GM19035 (cell line): ENCODE measurements at regions not wholly inside any gene's neighbourhood (a gene's known extent, or its start where the extent isn't known, plus 50 kb on each side); places are given as distances from the start of the nearest gene placed in this dataset.
"Not testable (repeated sequence)": the region's sequence is repeated elsewhere in the genome, so short reads cannot be mapped to it uniquely, and the experiment has no call there.

Experiments
- ATAC-seq: cut with Tn5 transposase; IDR thresholded peaks from one replicate; pipeline ENCODE4 v1.9.1; 2021; ENCODE audit not compliant: unreplicated experiment

DNA sequence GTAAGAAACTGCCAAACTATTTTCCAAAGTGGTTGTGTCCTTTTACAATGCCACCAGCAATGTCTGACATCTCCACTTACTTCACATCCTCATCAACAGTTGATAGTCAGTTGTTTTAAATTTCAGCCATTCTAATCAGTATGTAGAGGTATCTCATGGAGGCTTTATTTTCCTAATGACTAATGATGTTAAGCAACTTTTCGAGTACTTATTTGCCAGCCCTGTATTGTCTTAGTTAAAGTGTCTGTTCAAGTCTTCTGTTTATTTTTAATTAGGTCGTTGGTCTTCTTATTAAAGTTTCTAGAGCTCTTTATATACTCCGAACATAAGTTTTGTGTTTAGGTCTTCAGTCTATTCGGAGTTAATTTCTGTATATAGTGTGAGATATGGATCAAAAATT lies 54.9 kb upstream of the NBPF12 start:
- ATAC-seq, result not testable (repeated sequence)

DNA sequence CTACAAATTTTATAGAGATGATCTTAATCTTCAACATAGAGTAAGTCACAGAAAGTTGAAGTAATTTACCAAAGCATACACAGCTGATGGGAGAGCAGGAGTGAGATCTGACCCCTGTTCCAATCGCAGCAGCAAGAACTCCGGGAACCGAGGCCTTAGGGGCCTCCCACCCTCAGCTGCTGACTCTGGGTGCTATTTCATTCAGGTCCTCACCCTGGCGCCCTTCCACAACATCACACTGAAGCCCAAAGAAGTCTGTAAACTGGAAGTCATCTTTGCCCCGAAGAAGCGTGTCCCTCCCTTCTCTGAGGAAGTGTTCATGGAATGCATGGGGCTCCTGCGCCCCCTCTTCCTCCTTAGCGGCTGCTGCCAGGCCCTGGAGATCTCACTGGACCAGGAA lies 57.0 kb upstream of the NBPF12 start:
- ATAC-seq, result not testable (repeated sequence)

DNA sequence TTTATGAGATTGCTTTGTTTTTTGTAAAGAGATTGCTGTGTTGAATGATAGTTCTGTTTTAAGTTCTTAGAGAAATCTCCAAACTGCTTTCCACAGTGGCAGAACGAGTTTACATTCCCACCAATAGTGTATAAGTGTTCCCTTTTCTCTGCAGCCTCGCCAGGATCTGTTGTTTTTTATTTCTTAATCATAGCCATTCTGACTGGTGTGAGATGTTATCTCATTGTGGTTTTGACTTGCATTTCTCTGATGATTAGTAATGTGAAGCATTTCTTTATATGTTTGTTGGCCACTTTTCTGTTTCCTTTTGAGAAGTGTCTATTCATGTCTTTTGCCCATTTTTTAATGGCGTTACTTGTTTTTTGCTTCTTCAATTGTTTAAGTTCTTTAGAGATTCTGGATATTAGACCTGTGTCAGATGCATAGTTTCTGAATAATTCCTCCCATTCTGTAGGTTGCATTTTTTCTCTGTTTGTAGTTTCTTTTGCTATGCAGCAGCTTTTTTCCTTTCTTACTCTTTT lies 74.3 kb upstream of the NBPF12 start:
- not testable (repeated sequence) for ATAC-seq

DNA sequence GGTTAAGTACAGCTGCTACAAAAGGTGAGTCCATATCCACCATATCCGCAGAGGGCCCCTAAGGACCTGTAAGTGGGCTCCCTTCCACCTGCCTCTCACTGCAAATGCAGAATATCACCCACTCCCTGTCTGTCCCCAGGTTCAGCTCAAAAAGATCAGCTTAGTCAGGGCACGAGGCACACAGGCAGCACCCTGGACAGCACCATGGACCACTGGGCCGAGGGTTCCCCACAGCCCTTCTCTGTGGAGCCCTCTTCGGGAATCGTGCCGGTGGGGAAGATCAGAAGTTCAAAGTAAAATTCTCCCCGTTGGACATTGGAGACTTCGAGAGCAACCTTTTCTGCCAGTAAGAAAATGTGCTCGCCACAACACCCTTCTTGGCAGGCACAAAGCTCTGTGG lies 85.0 kb upstream of the NBPF12 start:
- ATAC-seq, result not testable (repeated sequence)

DNA sequence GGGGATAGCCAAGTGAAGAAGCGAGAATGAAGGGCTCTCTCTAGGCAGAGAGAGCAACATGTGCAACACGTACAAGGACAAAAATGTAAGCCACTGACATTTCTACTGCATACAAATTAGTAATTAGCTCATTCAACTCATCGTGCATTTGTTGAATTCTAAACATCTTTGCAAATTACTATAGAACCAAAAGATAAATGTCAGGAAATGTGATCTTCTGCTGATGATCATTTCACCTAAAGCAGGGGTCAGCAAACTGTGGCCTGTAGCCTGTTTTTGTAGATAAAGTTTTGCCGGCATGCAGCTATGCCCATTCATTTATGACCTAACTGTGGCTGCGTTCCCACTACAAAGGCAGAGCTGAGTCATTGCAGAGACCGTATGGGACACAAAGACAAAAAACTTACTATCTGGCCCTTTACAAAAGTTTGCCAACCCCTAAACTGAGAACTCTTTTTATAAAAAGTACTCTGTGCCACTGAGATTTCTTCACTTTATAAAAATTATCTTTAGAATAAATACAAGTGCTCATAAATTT lies 87.7 kb upstream of the NBPF12 start:
- not testable (repeated sequence) for ATAC-seq

DNA sequence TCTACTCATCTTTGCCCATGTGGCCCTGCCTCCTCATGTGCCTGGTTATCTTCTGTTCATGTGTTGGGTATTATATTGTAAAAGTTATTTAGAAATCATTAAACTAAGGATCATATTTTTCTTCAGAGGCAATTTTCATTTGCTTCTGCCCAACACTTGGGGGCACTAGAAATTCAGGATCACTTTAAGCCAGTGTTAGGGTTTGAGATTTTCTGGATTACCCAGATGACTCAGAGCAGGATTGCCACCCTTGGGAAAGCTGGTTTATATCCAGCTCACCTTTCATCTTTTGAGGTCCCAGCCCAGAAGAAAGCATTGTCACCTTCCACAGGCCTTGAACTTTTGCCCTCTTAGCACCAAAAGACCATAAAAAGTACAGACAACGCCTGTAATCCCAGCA lies 99.4 kb upstream of the NBPF12 start:
- not testable (repeated sequence) for ATAC-seq

DNA sequence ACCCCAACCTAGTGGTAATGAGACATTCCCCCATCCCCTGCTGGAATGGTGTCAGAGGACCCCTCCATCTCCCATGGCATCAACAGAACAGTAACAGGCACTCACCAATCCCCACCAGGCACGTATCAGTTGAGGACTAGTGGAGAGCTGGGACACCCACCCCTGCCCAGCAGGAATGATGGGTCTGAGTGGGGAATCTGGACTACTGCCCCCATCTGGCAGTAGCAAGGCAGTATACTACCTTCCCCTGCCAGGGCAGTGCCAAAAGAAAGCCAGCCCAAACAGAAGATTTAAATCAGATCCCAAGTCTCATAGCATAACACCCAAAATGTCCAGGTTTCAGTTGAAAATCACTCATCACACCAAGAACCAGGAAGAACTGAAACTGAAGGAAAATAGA lies 111.2 kb upstream of the NBPF12 start:
- not testable (repeated sequence) for ATAC-seq

DNA sequence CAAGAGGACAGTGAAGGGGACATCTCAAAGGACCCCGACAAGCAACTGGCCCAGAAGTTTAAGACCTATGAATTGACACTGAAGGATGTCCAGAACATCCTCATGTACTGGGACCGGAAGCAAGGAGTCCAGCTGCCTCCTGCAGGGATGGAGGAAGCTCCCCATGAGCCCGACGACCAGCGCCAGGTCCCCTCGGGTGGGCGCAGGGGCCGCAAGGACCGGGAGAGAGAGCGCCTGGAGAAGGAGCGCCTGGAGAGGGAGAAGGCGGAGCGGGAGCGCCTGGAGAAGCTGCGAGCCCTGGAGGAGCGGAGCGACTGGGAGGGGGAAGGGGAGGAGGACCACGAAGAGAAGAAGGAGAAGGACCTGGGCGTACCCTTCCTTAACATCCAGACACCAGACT lies 143.9 kb upstream of the NBPF12 start:
- not testable (repeated sequence) for ATAC-seq

DNA sequence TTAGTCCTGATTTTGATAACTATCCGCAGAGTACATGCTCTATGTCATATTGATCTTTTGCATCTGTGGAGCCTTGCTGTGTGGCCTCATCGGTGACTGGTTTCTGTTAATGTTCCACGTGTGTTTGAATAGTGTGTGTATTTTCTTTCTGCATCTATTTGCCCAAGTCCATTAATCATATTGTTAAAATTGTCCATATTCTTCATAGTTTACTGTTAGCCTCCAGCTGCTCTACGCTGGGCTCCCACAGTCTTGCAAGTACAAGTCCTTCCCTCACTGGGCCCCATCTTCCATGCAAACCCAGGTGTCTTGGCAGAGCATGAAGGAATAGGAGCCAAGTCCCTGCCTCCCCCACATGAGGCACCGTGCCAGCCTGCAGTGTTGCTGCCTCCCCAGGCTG lies 145.4 kb upstream of the NBPF12 start:
- not testable (repeated sequence) for ATAC-seq

DNA sequence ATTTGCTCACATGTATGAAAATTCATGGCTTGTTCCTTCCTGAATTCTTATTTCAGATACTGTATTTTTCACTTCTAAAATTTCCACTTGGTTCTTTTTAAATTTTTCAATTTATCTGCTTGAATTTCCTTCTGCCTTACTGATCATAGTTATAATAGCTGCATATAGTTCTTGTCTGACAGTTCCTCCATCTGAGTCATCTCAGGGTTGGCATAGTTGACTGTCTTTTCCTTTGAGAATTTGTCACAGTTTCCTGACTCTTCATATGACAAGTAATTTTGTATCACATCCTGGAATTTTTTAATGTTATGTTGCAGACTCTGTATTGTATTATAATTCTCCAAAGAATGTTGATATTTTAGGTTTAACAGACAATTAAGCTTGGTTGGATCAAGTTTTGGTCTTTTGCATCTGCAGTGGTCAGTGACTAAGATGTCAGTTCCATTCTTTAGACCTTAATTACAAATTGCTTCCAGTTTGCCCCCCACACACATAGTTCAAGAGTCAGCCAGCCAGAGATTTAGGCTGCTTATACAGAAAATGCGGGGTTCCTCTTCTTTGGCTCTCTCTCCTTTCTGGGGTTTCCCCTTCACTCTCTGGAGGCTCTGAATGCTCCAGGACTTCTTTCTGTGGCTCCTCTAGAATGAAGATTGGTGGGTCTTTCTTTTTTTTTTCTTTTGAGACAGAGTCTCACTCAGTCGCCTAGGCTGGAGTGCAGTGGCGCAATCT lies 153.7 kb upstream of the NBPF12 start:
- not testable (repeated sequence) for ATAC-seq

DNA sequence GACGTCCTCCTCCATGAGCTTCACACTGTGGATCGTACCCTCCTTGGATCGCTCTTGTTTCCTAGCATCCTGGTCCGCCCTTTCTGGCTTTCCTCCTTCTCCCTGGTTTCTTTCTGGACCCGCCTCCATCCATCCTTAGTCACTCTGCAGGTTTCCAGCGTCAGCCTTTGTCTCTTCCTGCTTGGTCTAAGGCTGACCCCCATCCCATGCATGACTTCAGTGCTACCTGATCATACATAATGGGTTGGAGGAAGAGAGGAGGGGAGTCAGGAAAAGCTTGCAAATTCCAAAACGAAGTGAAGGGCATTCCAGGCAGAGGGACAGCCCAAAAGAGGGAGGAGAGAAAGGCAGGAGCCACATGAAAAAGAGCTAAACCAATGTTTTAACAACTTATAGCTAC lies 156.9 kb upstream of the NBPF12 start:
- not testable (repeated sequence) for ATAC-seq

DNA sequence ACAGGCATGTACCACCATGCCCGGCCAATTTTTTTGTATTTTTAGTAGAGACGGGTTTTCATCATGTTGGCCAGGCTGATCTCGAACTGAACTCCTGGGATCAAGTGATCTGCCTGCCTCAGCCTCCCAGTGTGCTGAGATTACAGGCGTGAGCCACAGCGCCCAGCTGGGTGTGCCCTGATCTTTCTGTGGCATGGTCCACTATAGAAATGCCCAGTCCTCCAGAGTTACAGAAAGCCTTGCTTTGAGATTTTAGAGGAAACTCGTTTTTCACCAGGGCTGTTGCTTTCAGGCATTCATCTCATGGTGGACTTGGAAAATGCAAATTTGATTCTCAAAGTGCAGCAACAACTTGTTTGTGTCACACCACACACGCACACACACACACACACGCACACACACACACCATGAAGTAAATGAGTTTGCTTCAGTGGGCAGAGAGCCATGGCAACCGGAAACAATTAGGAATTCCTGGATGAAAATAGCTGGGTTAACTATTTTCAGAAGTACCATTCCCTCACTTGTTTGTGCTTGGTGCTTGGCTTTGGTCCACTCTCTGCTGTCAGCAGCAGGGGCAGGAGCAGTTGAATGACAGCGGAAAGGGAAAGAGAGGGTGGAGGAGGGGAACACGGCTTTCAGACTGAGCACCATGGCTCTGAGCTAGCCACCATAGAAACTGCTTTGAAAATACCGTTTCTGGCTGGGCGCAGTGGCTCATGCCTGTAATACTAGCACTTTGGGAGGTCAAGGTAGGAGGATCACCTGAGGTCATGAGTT lies 160.1 kb upstream of the NBPF12 start:
- ATAC-seq, result not testable (repeated sequence)

DNA sequence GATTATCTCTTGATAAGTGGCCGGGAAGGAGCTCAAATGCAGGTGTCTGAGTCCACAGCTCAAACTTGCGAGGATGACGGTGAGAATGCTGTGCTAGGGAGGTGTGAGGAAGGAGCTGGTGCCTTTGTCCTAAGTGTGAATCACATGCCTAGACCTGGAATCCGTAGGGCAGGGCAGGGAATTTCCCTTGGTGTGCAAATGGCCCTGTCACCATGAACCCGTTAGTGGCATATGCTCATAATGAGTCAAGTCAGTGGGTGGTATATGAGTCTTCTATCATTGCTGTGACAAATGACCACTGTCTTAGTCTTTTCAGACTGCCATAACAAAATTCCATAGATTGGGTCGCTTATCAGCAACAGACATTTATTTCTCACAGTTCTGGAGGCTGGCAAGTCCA lies 163.1 kb upstream of the NBPF12 start:
- not testable (repeated sequence) for ATAC-seq

DNA sequence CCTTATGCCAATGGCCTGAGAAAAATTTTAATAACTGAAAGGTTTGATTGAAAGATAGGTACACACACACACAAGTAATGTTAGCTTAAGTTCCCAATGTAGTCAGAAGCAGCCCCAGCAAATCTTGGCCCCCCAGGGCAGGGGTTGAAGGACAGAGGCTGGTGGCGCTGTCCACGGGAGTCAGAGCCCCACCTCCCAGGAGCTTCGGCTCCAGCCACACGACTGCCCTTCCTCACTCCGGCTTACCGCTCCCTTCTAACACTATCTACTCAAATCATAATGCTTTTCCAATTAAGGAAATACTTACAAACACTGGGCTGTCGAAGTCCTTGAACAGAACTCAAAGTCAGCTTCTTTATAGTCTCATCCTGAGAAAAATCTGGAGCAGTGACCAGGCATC lies 163.9 kb upstream of the NBPF12 start:
- ATAC-seq, result not testable (repeated sequence)

DNA sequence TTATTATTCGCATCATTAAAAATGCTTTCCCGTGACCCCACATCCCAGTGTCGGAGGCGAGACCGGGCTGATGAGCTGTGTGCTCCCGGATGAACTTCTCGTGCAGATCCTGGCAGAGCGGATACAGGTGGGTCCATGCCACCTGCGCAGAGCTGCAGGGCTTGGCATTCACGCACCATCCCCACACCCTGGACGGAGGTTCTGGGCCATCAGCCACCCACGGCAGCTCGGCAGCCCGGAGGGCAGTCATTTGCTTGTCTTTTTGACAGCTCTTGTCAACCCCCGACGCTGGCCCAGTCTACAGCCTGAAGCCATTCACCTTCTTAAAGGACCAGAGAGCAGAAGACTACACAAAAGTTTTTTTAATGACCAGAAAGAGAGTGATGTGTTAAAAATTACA lies 166.7 kb upstream of the NBPF12 start:
- not testable (repeated sequence) for ATAC-seq

DNA sequence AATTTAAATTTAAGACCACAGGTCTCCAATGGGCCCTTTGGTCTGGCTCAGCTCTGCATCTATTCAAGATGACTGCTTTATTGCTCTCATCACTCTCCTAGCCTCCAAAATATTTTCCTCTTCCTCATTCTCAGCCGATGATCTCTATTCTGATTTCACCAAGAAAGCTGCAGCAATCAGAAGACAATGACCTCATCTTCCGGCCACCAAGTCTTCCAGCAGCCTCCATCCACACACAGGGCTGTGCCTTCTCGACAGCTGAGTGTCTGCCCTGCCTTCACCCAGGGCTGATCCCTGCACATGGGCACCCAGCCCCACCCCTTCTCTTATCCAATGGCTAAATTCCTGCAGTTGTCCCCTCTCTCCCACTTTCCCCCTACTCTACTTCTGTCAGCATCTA lies 167.1 kb upstream of the NBPF12 start:
- not testable (repeated sequence) for ATAC-seq

DNA sequence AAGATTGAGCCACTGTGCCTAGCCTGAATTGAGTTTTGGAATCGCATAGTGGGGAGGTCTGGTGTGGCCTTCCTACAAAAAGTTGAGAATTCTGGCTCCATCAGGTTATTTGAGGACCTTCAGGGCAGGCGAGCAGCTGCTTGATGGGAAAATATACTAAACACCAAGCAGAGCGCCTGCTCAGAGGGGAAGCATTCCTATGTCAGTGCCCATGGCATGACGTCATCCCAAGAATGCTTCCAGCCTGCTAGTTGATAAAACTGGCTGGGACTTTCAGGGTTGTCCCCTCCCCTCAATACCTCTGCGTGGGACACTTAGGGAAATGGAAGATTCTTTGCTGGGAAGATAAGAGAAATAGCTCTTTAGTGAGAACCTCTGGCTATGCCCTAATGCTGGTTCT lies 174.9 kb upstream of the NBPF12 start:
- not testable (repeated sequence) for ATAC-seq

DNA sequence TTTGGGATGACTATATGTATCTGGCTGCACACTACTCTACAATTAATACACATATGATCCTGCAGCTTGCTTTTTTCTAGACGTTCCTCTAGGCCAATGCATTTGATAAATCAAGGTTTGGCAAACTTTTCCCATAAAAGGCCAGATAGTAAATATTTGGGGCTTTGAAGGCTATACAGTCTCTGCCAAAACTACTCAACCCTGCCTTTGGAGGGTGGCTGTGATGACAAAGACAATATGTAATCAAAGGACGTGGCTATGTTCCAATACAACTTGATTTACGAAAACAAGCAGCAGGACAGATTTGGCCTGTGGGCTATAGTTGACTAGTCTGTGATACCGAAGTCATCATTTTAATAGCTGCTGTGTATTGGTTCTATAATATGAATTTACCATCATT lies 181.3 kb upstream of the NBPF12 start:
- ATAC-seq, result not testable (repeated sequence)

DNA sequence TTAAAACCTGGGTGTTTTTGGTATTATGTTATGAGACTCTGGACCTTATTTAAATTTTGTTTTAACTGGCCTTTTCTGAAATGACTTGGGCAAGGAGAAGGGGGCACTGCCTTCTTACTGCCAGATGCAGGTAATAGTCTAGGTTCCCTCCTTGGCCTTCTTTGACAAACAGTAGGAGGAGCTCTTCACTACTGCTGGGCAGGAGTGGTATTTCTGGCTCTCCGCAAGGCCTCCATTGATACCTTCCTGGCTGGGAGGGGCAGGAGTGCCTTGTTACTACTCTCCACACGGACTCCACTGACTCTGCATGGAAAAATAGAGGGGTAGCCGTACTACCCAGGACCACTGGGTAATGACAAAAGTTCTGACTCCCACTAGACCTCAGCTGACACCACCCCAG lies 189.4 kb upstream of the NBPF12 start:
- ATAC-seq, result not testable (repeated sequence)

DNA sequence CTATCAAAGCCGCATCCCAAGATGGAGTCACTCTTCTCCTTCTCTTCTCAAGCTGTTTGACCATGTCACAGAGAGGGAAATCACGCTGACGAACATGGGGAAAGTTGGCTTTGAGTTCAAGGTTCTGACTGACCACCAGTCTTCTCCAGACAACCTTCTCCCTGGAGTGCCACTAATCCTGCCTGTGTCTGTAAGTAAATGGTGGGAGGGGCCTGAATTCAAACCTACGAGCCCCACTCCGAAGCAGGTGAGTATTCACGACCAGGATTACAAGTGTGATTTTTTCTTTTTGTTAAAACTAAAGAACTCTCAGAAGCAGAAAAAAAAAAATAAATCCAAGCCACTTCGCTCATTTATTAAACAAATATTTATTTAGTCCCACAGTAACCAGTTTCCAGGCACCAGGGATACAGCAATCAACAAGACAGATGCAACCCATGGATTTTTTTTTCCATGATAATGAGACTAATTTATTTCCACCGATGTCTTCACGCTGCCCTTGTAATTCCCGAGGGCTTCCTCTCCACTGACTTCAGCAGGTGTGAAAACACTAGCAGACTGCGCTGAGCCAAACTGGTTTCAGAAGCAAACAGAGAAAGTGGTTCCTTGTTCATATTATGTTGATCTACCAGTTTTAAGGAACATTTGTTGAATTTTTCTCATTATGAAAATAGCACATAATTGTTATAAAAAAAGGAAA lies 206.0 kb upstream of the NBPF12 start:
- not testable (repeated sequence) for ATAC-seq
